Activated T-cell treated with anti-CD3 and anti-CD28 coated beads, Interleukin-2, amount 50 U/mL, for 1 hour (primary cell): ENCODE measurements at regions not wholly inside any gene's neighbourhood (a gene's known extent, or its start where the extent isn't known, plus 50 kb on each side); places are given as distances from the start of the nearest gene placed in this dataset.
"Not testable (repeated sequence)": the region's sequence is repeated elsewhere in the genome, so short reads cannot be mapped to it uniquely, and the experiment has no call there.

Experiments
- DNase-seq: peaks from one replicate; pipeline ENCODE4 v3.0.0-alpha.2; 2020

DNA sequence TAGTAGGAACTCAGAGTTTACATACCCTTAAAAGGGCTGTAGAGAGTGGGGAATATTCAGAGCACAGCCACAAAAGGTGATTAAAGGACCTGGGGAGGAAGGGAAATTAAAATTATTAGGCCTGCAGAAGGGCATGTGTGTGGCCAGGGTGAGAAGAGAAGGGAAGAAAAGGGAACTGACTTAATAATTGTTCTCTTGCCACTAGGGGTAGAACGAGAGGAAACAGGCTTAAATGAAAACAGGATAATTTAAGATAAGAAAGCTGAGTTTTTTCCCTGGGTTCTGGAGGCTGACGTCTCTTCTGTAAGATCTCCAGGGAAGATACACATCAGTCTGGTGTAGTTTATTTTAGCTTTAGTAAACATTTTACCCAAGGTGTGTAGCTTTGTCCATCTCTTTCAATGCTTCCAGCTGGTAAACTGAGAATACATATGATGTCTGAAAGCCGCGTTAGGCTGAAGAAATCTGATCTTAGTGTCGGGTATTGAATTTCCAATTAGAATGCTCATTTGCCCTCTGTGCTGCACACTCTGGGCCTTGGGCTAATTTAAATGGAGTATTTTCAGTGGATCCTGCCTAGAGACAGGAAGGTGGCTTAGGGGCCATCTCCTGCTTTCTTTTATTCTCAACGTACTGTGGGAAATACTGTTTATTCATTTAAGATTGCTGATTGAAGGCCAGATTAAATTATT, 416.8 kb downstream of the TMEM38B start:
- DNase-seq = no peak

DNA sequence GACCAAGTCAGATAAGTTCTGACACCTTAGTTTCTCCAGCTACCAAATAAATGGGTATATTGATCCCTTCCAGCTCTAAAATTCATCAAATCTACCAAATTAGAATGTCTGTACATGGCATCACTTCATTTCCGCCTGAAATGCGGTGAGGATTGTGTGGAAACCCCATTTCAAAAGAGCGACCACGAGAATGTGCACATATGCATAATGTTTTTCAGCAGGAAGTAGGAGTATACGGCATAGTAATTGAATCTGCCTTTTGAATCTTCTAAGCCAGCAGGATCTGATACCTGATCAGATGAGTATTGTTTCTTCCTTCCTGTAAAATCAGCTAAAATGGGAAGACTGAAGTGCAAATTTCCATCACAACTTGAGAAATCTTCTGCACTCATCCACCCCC, 418.6 kb downstream of the TMEM38B start:
- no peak for DNase-seq

DNA sequence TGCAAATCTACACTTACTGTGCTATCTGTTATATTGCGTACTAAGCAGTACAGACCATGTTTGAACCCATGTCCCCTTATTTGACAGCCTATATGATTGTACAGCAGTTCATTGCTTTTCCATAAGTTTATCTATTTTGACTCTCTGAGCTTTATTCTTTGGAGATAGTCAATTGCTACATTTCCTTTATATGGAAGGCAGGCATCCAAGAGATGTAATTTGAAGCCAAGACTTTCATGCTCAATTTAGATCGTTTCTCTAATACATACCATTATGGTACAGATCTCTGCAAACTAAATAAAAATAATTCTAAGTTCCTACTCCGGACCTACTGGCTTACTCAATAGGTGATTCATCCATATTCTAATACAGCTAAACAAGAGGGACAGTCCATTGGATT, 424.8 kb downstream of the TMEM38B start:
- DNase-seq = no peak

DNA sequence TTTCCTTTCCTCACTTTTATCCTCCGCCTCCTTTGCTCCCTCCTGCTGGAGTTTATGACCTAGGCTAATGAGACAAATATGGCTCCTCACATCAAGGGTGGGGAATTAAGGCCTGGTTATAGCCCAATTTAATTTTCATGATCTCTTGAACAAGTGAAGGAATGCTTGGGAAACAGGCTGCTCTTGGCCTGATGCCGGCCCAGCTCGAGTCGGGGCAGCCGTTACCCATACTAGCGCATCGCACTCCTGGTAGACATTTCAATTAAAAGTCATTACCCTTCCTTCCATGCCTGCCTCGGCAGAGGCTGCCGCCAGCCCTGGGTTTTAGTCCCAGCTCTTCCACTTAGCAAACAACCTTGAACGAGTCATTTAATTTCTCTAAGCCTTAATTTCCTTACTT, 425.7 kb downstream of the TMEM38B start:
- no peak for DNase-seq

DNA sequence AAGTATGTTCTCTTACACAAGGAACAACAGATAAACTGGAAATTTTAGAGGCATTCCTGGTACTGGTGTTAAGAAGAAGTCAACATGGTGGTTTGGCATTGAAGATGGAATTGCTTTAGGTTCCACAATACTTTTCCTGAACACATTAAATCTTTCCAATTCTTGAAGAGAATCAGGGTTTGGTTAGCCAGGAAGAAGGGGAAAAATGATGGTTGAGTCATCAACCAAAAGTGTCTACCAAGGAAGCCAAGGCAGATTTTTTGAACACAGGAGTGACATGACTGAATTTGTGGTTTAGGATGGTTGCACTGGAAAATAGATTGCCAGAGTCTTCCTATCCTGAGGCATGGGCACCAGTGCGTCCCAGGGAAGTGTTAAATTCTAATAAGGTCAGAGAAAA, 433.4 kb downstream of the TMEM38B start:
- no peak for DNase-seq

DNA sequence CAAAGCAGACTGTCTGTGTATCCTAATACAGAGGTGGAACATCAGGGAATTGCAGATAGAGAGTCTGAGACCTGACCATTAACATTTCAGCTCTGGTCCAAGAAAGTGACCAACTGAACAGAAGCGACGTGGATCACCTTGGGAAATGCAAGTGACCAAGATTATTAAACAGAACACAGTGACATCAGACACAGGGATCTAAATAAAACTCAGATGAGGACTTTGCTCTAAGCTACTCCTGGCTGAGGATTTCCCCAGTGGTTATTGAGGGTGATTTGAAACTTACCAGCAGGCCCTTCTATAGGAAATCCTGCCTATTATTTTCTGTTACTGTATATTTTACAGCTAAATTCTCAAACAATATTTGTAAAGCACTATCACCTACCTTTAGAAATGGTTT, 436.0 kb downstream of the TMEM38B start:
- no peak for DNase-seq

DNA sequence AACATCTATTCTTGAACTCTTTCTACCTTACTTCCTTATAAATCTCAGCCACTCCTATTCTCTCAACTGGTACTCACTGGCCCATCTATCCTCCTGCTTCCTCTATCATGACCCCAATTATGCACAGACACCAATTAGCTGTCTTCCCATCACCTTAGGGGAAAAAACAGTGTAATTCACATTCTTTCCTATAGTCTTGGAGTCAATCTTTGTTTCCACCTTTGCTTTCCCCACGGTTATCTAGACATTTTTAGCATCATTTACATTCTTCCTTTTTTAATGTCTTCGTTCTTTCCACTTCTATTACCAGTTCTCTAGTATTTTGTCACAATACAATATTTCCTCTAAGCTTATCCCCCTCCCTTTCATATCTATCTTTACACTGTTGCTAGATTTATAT, 449.4 kb downstream of the TMEM38B start:
- DNase-seq = no peak

DNA sequence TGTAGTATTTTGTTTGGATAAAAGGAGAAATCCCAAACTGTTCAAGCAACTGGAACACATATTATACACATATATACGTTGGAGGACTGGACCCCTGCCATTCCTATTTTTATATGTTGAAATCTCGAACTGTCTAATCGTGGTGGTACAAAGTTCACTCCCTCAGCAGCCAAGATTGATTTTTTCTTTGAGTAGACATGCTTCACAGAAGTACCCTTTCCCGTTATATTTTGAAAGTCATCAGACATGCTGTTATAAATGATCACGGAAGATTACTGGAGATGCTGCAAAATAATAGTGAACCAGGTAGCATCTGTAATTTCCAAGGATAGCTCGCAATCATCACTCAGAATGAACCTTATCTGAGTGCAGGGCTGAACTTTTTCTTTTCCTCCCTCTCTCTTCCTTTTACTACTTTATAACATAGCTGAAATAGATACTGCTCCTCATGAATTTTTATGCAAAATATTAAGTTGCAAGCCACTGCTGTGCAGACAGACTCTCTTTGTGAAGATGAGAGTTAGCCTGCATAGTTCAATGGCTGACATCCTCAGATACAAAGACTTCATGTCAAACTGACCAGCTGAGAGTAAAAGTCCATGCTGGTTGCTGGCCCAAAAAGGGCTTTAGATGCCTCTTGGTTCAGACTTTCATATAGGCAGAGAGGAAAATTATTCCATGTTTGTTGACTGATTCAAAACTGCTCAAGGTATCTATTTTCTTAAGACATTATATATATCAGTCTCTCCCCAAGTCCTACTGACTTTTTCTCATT, 451.9 kb downstream of the TMEM38B start:
- DNase-seq = no peak

DNA sequence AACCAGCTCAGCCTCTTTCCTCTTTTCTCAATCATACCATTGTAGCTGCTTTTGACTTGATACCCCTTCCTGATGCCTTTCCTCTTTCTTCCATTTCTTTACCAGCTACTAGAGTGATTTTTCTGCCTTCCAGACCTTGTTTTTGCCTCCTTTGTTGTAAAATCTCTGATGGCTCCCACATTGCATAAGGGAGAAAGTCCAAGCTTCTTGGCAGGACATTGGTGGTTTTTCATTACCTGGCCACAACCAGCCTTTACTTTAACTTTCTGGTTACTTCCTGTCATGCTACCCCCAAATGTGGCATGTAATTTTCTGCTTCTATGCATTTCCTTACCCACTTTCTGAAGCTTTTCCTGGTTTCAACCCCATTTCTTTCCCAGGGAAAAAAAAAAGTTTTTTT, 452.5 kb downstream of the TMEM38B start:
- DNase-seq = no peak

DNA sequence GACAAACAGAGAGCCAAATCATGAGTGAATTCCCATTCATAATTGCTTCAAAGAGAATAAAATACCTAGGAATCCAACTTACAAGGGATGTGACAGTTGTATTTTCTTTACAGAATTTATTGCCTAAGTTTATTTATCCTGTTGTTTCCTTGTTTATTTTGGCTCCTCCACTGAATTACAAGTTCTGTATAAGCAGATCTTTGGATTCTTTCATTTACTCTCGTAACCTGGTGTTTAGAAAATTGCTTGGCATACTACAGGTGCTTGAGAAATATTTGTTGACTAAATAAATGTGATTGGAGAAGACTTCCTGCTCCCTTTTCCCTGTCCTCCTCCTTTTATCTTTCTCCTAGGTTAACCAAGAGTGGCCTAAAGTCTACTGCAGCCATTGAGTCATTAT, 455.6 kb downstream of the TMEM38B start:
- DNase-seq = no peak

DNA sequence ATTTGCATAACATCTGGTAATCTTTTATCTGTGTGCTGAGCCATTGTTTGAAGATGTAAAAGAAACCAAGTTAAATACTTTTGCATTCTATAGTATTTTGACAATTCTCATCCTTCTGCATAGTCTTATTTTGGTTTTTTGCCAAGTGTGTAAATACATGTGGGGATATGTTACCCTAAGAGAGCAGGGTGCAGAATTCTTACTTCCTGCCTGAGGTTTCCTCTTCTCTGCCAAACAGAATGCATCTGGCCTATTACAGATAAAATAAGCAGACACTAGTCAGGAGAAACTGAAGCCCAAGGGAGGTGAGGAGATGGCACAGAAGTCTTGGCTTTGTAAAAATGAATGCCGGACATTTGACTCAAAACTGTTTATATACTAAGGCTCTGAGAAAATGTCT, 462.1 kb downstream of the TMEM38B start:
- no peak for DNase-seq

DNA sequence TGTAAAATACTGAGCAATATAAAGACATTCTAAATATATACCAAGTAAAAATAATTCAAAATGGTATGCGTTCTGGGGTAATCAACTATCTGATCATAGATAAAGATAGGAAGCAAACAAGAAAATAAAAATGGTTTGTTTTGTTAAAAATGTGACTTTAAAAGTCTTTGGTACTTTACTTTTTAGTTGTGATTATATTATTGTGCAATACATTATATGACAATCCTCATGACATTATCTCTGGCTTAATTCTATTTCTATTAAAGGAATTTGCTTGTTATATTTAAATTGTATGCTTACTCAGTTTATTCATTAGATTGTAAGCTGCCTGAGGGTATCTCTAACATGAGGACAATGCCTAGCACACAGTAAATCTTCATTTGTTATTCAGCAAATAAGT, 477.9 kb downstream of the TMEM38B start:
- no peak for DNase-seq

DNA sequence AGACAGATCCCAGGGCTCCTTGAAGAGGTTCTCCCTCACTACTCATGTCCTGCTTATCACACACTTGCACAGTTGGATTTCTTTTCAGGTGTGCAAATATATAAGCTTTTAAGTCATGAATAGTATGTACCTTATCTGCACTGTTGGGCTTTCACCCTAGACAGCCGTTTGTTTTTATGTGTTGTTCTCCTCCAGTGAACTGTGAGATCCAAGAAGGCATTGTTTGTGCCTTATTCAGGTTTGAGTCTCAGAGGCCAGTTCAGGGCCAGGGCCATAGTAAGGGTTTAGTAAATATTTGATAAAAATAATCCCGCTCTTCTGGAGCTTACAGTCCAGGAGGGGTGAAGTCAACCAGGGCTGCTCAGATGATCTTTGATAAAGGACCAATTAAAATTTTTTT, 480.0 kb downstream of the TMEM38B start:
- DNase-seq = no peak

DNA sequence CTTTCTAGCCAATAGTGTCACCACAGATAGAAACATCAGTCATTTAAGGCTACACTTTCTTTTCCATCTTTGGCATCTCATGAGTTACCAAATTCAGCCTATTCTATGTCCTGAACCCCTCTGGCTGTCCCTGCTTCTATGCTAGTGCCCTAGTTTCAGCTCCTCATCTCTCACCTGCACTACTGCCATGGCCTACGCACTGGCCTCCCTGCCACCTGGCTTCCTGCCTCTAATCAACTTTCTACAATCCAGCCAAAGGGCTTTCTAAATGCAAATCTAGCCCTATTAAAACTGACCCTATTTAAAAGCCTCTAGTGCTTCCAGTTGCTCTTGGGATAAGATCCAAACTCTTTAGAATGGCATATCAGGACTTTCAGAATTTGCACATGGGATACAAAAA, 482.9 kb downstream of the TMEM38B start:
- DNase-seq = no peak

DNA sequence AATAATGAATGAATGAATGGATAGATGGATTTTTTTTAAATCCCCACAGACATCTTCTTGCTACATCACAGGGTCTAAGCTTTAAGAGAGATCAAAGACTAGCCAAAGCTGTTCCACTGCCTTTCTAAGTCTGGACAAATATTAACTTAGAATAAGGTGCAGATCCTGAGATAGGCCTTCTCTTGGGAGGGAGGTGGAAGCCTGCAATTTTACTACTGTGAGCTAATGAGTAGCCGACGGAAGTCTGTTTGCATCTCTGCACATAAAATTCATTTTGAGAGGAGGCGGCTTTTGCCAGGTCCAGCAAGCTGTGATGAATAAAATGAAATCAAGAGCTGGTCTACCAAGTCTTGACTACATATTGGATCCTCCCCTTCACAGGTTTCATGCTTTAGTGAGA, 484.9 kb downstream of the TMEM38B start:
- no peak for DNase-seq

DNA sequence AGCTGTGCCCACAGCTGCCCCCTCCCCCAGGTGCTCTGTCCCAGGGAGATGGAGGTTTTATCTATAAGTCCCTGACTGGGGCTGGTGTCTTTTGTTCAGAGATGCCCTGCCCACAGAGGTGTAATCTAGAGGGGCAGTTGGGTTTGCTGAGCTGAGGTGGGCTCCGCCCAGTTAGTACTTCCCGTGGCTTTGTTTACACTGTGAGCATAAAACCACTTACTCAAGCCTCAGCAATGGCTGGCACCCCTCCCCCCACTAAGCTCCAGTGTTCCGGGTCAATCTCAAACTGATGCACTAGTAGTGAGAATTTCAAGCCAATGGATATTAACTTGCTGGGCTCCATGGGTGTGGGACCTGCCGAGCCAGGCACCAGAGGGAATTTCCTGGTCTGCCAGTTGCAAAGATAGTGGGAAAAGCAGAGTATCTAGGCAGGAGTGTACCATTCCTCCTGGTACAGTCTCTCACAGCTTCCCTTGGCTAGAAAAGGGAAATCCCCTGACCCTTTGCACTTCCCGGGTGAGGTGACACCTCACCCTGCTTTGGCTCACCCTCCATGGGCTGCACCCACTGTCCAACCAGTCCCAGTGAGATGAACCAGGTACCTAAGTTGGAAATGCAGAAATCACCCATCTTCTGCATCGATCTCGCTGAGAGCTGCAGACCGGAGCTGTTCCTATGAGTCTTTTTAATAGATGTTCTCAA, 509.6 kb downstream of the TMEM38B start:
- DNase-seq = not testable (repeated sequence)

DNA sequence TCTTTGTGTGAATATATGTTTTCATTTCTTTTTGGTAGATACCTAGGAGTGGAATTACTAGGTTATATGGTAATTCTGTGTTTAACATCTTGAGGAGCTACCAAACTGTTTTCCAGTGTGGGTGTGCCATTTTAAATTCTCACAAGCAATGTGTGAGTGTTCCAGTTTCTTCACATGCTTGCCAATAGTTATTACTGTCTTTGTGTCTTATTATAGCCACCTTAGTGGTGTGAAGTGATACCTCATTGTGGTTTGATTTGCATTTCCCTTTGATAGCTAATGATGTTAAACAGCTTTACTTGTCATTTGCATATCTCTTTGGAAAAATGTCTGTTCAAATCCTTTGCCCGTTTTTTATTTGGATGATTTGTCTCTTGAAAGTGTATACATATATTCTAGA, 513.0 kb downstream of the TMEM38B start:
- no peak for DNase-seq

DNA sequence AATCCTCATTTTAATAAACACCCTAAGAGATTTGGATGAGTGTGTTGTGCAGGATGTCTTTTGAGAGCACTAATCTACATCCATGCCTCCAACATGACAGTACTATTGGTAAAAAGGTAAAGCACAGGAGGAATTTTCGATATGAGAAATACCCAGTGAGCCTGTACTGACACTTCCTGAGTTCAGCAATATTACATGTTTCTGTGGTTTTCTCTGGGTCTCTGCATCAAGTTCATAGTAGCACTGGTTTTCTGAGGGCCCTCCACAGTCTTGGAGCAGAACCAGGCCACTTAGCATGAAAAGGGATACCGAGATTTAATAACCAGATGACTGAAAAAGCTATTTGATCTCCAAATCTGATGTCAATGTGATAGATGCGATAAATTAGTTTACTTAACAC, 524.1 kb downstream of the TMEM38B start:
- DNase-seq = no peak

DNA sequence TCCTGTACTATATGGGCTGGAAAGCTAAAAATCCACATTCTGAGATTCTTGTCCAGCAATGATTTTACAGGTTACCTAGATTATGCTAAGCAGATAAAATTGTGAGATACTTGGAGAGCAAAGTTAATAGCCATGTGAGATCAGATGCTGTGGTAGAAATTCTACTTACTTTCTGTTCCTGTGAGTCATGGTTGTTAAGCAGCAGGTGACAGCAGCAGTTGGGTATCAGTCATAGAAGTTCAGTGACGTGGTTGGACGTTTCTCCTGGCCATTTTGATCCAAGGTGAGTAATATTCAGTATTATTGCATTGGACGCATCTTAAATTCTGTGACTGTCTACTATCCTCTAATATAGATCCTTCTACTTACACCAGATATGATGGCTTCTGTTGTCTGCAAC, 524.5 kb downstream of the TMEM38B start:
- no peak for DNase-seq

DNA sequence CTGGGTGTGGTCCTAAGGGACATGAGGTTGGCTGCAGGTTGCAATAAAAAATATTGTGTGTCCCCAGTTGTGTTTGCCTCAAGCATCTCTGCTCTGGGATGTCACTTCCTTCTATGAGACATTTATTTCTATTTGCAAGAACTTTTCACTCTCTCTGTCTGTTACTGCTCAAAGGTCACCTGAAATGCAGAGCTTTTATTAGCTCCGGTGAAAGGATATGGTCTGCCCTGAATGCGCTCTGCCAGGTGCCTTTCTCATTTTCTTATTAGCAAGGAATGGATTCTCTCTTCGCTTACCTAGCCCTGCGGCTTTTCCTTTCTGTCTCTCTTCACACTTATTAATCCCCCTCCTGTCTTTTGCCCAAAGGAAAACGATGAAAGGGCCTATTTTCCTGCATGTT, 526.1 kb downstream of the TMEM38B start:
- no peak for DNase-seq

DNA sequence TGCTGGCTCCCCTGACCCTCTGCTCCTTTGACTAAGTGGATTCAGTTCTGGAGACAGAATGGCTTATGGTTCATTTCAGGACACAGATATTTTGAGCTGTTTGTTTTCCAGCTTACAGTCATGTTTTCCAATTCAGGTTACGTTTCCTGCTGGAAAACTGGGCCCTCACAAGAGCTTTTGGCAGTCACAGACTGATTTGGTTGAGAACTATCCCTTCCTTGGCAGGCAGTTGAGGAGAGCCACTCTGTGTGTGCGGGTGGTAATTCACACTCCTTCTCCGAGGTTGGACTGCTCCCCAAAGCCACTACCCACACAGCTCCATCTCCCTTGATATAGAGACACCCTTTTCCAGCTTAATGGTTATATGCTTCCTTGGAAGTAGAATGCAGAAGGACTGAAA, 534.5 kb downstream of the TMEM38B start:
- no peak for DNase-seq

DNA sequence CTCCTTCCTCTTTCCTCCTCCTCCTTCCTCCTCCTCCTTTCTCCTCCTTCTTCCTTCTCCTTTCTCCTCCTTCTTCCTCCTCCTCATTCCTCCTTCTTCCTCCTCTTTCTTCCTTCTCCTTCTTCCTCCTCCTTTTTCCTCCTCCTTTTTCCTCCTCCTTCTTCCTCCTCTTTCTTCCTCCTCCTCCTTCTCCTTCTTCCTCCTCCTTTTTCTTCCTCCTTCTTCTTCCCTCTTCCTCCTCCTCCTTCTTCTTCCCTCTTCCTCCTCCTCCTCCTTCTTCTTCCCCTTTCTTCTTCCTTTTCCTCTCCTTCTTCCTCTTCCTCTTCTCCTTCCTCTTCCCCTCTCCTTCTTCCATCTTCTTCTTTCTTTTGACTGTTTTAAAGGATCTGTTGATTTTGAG, 538.8 kb downstream of the TMEM38B start:
- DNase-seq = no peak

DNA sequence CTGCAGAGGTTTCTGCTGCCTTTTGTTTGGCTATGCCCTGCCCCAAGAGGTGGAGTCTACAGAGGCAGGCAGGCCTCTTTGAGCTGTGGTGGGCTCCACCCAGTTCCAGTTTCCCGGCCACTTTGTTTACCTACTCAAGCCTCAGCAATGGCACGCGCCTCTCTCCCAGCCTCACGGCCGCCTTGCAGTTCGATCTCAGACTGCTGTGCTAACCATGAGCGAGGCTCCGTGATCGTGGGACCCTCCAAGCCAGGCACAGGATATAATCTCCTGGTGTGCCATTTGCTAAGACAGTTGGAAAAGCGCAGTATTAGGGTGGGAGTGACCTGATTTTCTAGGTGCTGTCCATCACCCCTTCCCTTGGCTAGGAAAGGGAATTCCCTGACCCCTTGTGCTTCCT, 566.6 kb downstream of the TMEM38B start:
- DNase-seq = not testable (repeated sequence)

DNA sequence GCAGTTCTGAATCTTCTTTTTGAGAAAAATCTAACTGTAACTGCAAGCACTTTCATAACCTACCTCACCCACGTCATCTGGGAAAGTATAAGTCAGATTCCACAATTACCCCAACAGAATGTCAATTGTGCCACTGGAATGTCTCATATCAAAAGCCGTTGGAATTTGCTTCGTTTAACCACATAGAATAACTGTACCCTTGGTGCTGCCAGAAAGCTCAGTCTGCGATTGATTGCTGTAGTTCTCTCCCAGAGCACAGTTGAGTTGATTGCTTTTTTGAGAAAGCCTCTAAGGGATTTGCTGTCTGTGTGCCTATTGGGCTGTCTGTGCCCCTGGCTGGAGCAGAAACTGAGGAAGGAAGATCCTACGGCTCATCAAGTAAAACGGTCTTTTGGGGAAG, 583.6 kb downstream of the TMEM38B start:
- DNase-seq = no peak
